H1 (cell line): ENCODE measurements at regions not wholly inside any gene's neighbourhood (a gene's known extent, or its start where the extent isn't known, plus 50 kb on each side); places are given as distances from the start of the nearest gene placed in this dataset.

Experiments
- CTCF ChIA-PET: fragments of 300-600 bp; sonication (Branson Sonifier 250); formaldehyde crosslinking; loops from one replicate; lab custom pipeline; 2021; ENCODE audit not compliant: partially characterized antibody; lab: Charles Lee
- POLR2A ChIA-PET: fragments of 300-600 bp; sonication (Branson Sonifier 250); formaldehyde crosslinking; loops from one replicate; lab custom pipeline; 2021; ENCODE audit warnings: inconsistent platforms; ENCODE audit not compliant: partially characterized antibody; lab: Charles Lee
- DNase-seq, 2 experiments: peaks; one replicate each; pipeline versions ENCODE4 v3.0.0 to v3.0.0-alpha.2; 2010 to 2022; ENCODE audit warnings: low spot score in 2 of 2, low read depth in 1 of 2, mixed read lengths in 1 of 2
- FAIRE-seq: peaks from 2 replicates; lab custom pipeline; 2011; peaks lifted over from hg19 to GRCh38; lab: Jason Lieb, UNC
- H2AFZ ChIP-seq: 2 replicates; pipeline ENCODE4 v1.8.1; 2012; ENCODE audit warnings: low read length, inconsistent platforms
- H2AK5ac ChIP-seq: 2 replicates; pipeline ENCODE4 v1.6.1; 2013; ENCODE audit warnings: low read depth, low read length
- H2BK120ac ChIP-seq: replicated peaks from 2 replicates; pipeline ENCODE3; 2013; ENCODE audit warnings: low read depth, low read length, inconsistent platforms
- H2BK12ac ChIP-seq: 2 replicates; pipeline ENCODE4 v1.6.1; 2013; ENCODE audit warnings: low read depth, low read length
- H2BK15ac ChIP-seq: 2 replicates; pipeline ENCODE4 v1.6.1; 2013; ENCODE audit warnings: low read length
- H2BK20ac ChIP-seq: 2 replicates; pipeline ENCODE4 v1.6.1; 2013; ENCODE audit warnings: low read length
- H2BK5ac ChIP-seq: 2 replicates; pipeline ENCODE4 v1.6.1; 2013; ENCODE audit warnings: low read depth, low read length
- H3K14ac ChIP-seq: 2 replicates; pipeline ENCODE4 v1.6.1; 2013; ENCODE audit warnings: inconsistent platforms; ENCODE audit not compliant: insufficient read length
- H3K18ac ChIP-seq: 2 replicates; pipeline ENCODE4 v1.6.1; 2013; ENCODE audit warnings: low read length; ENCODE audit errors: extremely low read depth
- H3K23ac ChIP-seq: 2 replicates; pipeline ENCODE4 v1.6.1; 2013; ENCODE audit warnings: inconsistent platforms; ENCODE audit not compliant: insufficient read length
- H3K23me2 ChIP-seq: 2 replicates; pipeline ENCODE4 v1.6.1; 2013; ENCODE audit warnings: low read depth, low read length
- H3K27ac ChIP-seq: 2 replicates; pipeline ENCODE4 v1.6.1; 2011; ENCODE audit warnings: low read depth, low read length, inconsistent platforms
- H3K27me3 ChIP-seq, 4 experiments: replicated peaks in 1 of 4; 1 replicate in 1 of 4; 2 replicates in 3 of 4; pipeline versions ENCODE4 v1.6.1 to v1.8.1; 2011 to 2013; ENCODE audit warnings: low read length in 3 of 4, mild to moderate bottlenecking in 3 of 4, inconsistent platforms in 2 of 4, mixed read lengths in 2 of 4, moderate library complexity in 1 of 4; ENCODE audit not compliant: control insufficient read depth in 3 of 4, insufficient read depth in 3 of 4; ENCODE audit errors: extremely low read depth in 1 of 4
- H3K36me3 ChIP-seq, 4 experiments: 2 replicates each; pipeline versions ENCODE4 v1.6.1 to v1.8.1; 2011 to 2013; ENCODE audit warnings: mild to moderate bottlenecking in 4 of 4, low read length in 3 of 4, moderate library complexity in 2 of 4, control low read depth in 1 of 4, inconsistent platforms in 1 of 4; ENCODE audit not compliant: insufficient read depth in 4 of 4, control insufficient read depth in 2 of 4
- H3K4ac ChIP-seq: replicated peaks from 2 replicates; pipeline ENCODE3; 2013; ENCODE audit warnings: low read length, low read depth, mixed read lengths, inconsistent platforms; ENCODE audit not compliant: insufficient read length
- H3K4me1 ChIP-seq, 4 experiments: replicated peaks in 1 of 4; 1 replicate in 1 of 4; 2 replicates in 3 of 4; pipeline versions ENCODE4 v1.6.1 to v1.8.1; 2011 to 2013; ENCODE audit warnings: low read length in 3 of 4, inconsistent platforms in 2 of 4, mixed read lengths in 1 of 4; ENCODE audit not compliant: insufficient read depth in 4 of 4, control insufficient read depth in 3 of 4
- H3K4me2 ChIP-seq, 2 experiments: 2 replicates each; pipeline versions ENCODE4 v1.6.1 to v1.8.1; 2011 to 2013; ENCODE audit warnings: low read depth in 2 of 2, low read length in 2 of 2, control low read depth in 1 of 2, inconsistent platforms in 1 of 2, mild to moderate bottlenecking in 1 of 2; ENCODE audit not compliant: insufficient read depth in 1 of 2
- H3K4me3 ChIP-seq, 4 experiments: fragments of 200-600, 300-600 bp in 1 of 4; sonication (generic), shearing (Covaris generic), sonication (Bioruptor Twin) in 1 of 4; 2 replicates each; pipeline versions ENCODE4 v1.5.1 to v1.8.1; 2011 to 2016; ENCODE audit warnings: low read length in 4 of 4, low read depth in 3 of 4, control low read depth in 2 of 4, inconsistent platforms in 2 of 4, mild to moderate bottlenecking in 2 of 4, mixed read lengths in 1 of 4, moderate library complexity in 1 of 4; ENCODE audit not compliant: insufficient read depth in 2 of 4; ENCODE audit errors: extremely low read depth in 1 of 4
- H3K56ac ChIP-seq: replicated peaks from 2 replicates; pipeline ENCODE3; 2013; ENCODE audit warnings: low read depth, mild to moderate bottlenecking, mixed read lengths, low read length, inconsistent platforms; ENCODE audit not compliant: insufficient read length
- H3K79me1 ChIP-seq: 2 replicates; pipeline ENCODE4 v1.6.1; 2013; ENCODE audit warnings: low read depth, low read length, control low read depth
- H3K79me2 ChIP-seq, 2 experiments: 2 replicates each; pipeline versions ENCODE4 v1.6.1 to v1.8.1; 2012 to 2013; ENCODE audit warnings: low read length in 2 of 2, mild to moderate bottlenecking in 2 of 2, inconsistent platforms in 1 of 2; ENCODE audit not compliant: insufficient read depth in 2 of 2, control insufficient read depth in 1 of 2
- H3K9ac ChIP-seq, 4 experiments: replicated peaks in 1 of 4; 1 replicate in 1 of 4; 2 replicates in 3 of 4; pipeline versions ENCODE4 v1.6.1 to v1.8.1; 2011 to 2013; ENCODE audit warnings: low read depth in 3 of 4, low read length in 3 of 4, control low read depth in 2 of 4, mild to moderate bottlenecking in 2 of 4, moderate library complexity in 2 of 4, inconsistent platforms in 1 of 4; ENCODE audit errors: extremely low read depth in 1 of 4
- H3K9me3 ChIP-seq, 2 experiments: 2 replicates each; pipeline versions ENCODE4 v1.6.1 to v1.8.1; 2012 to 2013; ENCODE audit warnings: mild to moderate bottlenecking in 2 of 2, moderate library complexity in 2 of 2, control low read depth in 1 of 2, inconsistent platforms in 1 of 2, low read depth in 1 of 2, low read length in 1 of 2, mixed read lengths in 1 of 2; ENCODE audit not compliant: insufficient read depth in 2 of 2
- H4K20me1 ChIP-seq, 2 experiments: replicated peaks in 1 of 2; 2 replicates each; pipeline versions ENCODE3 to v1.8.1; 2011 to 2013; ENCODE audit warnings: inconsistent platforms in 2 of 2, low read length in 2 of 2, mild to moderate bottlenecking in 1 of 2; ENCODE audit not compliant: insufficient read depth in 2 of 2, control insufficient read depth in 1 of 2
- H4K5ac ChIP-seq: 2 replicates; pipeline ENCODE4 v1.6.1; 2013; ENCODE audit warnings: low read length, low read depth, mixed read lengths, inconsistent platforms; ENCODE audit not compliant: insufficient read length
- H4K8ac ChIP-seq: 2 replicates; pipeline ENCODE4 v1.8.0; 2013; ENCODE audit warnings: mild to moderate bottlenecking, moderate library complexity, low read length, inconsistent platforms; ENCODE audit not compliant: insufficient read depth; ENCODE audit errors: extremely low read depth
- H4K91ac ChIP-seq: replicated peaks from 2 replicates; pipeline ENCODE3; 2013; ENCODE audit warnings: low read length, mixed read lengths, inconsistent platforms; ENCODE audit not compliant: insufficient read length
- ASH2L ChIP-seq: fragments of 200-600, 300-600 bp; sonication (generic); IDR thresholded peaks from one replicate; pipeline ENCODE4 v1.7.1; 2017; ENCODE audit warnings: low read length
- BRCA1 ChIP-seq: IDR thresholded peaks from 2 replicates; pipeline ENCODE4 v1.6.1; 2012; ENCODE audit warnings: low read depth, low read length, improper control_type of control experiment
- CHD1 ChIP-seq: IDR thresholded peaks from 2 replicates; pipeline ENCODE4 v1.6.1; 2012; ENCODE audit warnings: low read depth, low read length, improper control_type of control experiment
- CHD2 ChIP-seq: IDR thresholded peaks from 2 replicates; pipeline ENCODE4 v1.6.1; 2012; ENCODE audit warnings: low read length, improper control_type of control experiment
- CTBP2 ChIP-seq: IDR thresholded peaks from 2 replicates; pipeline ENCODE4 v1.7.0; 2011; ENCODE audit warnings: borderline replicate concordance, mild to moderate bottlenecking, moderate library complexity, mixed read lengths, low read length; ENCODE audit not compliant: insufficient read depth, insufficient read length
- GTF2F1 ChIP-seq: IDR thresholded peaks from 2 replicates; pipeline ENCODE4 v1.6.1; 2012; ENCODE audit warnings: low read depth, low read length, improper control_type of control experiment, borderline replicate concordance
- POLR2AphosphoS5 ChIP-seq: IDR thresholded peaks from 2 replicates; pipeline ENCODE4 v1.6.1; 2011; ENCODE audit warnings: low read depth, low read length
- POU5F1 ChIP-seq: IDR thresholded peaks from 2 replicates; pipeline ENCODE4 v1.6.1; 2011; ENCODE audit warnings: low read depth, mild to moderate bottlenecking, low read length, moderate library complexity
- RAD21 ChIP-seq, 2 experiments: IDR thresholded peaks in 1 of 2; conservative IDR thresholded peaks in 1 of 2; 2 replicates each; pipeline ENCODE4 v1.6.1; 2011; ENCODE audit warnings: low read depth in 2 of 2, low read length in 2 of 2, improper control_type of control experiment in 1 of 2, inconsistent platforms in 1 of 2, mild to moderate bottlenecking in 1 of 2, moderate library complexity in 1 of 2
- RBBP5 ChIP-seq: IDR thresholded peaks from 2 replicates; pipeline ENCODE4 v1.7.1; 2012; ENCODE audit warnings: low read depth, mild to moderate bottlenecking, inconsistent platforms, low read length, moderate library complexity, borderline replicate concordance
- SP1 ChIP-seq: IDR thresholded peaks from 2 replicates; pipeline ENCODE4 v1.6.1; 2011; ENCODE audit warnings: low read depth, low read length
- TEAD4 ChIP-seq: IDR thresholded peaks from 2 replicates; pipeline ENCODE4 v1.6.1; 2012; ENCODE audit warnings: low read depth, low read length, inconsistent platforms, mixed read lengths
- ZNF274 ChIP-seq: IDR thresholded peaks from 2 replicates; pipeline ENCODE4 v1.7.0; 2012; ENCODE audit warnings: low read length, borderline replicate concordance; ENCODE audit errors: extremely low read depth
- WGBS, 2 experiments: shearing (Covaris generic) in 1 of 2; methylation state at CpG; one replicate each; pipeline versions ENCODE4 v1.1.6 to v1.1.7; 2013 to 2015; ENCODE audit warnings: low lambda C conversion rate in 2 of 2, mixed read lengths in 2 of 2, inconsistent platforms in 1 of 2, low coverage in 1 of 2, missing lambda C conversion rate in 1 of 2; ENCODE audit not compliant: insufficient replicate concordance in 2 of 2, insufficient coverage in 1 of 2, insufficient read length in 1 of 2; ENCODE audit errors: extremely low coverage in 1 of 2, missing lambda C conversion rate in 1 of 2; 5-methylcytosine and 5-hydroxymethylcytosine counted together
- TF ChIP-seq, protein P1 (sequence below): IDR thresholded peaks from 2 replicates; pipeline ENCODE4 v1.6.1; 2012; ENCODE audit warnings: inconsistent platforms

DNA sequence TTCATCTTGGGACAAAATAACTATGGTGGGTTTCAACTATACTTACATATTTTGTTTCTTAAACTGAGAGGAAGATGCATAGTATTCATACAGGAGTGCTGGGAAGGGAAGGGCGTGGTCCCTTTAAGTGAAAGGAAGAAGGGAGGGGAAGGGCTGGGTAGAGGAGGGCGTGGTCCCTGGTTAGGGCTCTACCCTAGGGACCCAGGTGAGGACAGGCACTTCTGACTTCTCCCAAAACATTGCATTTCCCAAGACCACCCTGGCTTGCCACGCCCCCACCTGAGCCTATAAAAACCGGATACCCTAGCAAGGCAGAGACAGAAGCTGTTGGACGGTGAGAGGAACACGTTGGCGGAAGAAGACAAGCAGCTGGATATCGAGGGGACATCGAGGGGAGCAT, 157.6 kb upstream of the PLXNA4 start:
- H4K91ac ChIP-seq = no peak overlapping the region
- H3K36me3 ChIP-seq = no peaks in the 10 kb centered on the region
- no peak overlapping the region for H3K56ac ChIP-seq
- no peak overlapping the region for H2BK5ac ChIP-seq
- ChIA-PET POLR2A (interaction anchor here (0.8 kb wide), 1 partner anchor 156 kb away, joined by 3 read pairs; no protein-coding TSS in a partner anchor), CTCF (interaction anchor here (0.5 to 1.4 kb wide), 5 partner anchors 12 to 1234 kb away, joined by 3 to 11 read pairs (median 4); no protein-coding TSS in a partner anchor)
- H3K23ac ChIP-seq = no peak overlapping the region
- H3K79me2 ChIP-seq = no peaks in the 10 kb centered on the region
- no peak overlapping the region for H3K27ac ChIP-seq
- no peak overlapping the region for H3K4me3 ChIP-seq
- no peaks in the 10 kb centered on the region for H4K20me1 ChIP-seq
- WGBS, 2 experiments = 73% methylated on average over 8 of the region's 9 CpGs; no CpG with 5 or more reads in 1 of the 2 experiments
- no peaks in the 10 kb centered on the region for H3K9me3 ChIP-seq
- TF ChIP-seq RBBP5 (no peak), POLR2AphosphoS5 (no peak), TEAD4 (no peak), ZNF274 (no peak), GTF2F1 (no peak), BRCA1 (no peak), POU5F1 (no peak), CTBP2 (no peak), CHD1 (no peak), RAD21 (IDR thresholded peaks at IDR 0.05 in 1 of 2, conservative IDR thresholded peaks at IDR 0.05 in 1 of 2; ENCODE audit: low read depth in 2 of 2, low read length in 2 of 2) (no peak), SP1 (no peak), ASH2L (no peak), CHD2 (no peak)
- TF ChIP-seq, protein P1, sequence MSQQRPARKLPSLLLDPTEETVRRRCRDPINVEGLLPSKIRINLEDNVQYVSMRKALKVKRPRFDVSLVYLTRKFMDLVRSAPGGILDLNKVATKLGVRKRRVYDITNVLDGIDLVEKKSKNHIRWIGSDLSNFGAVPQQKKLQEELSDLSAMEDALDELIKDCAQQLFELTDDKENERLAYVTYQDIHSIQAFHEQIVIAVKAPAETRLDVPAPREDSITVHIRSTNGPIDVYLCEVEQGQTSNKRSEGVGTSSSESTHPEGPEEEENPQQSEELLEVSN = no peak
- H2BK12ac ChIP-seq = no peak overlapping the region
- H3K79me1 ChIP-seq = no peaks in the 10 kb centered on the region
- no peaks in the 10 kb centered on the region for H3K4me1 ChIP-seq
- H3K14ac ChIP-seq = no peak overlapping the region
- H3K4ac ChIP-seq = no peak overlapping the region
- H2BK15ac ChIP-seq = no peak overlapping the region
- H4K8ac ChIP-seq = no peak overlapping the region
- H3K4me2 ChIP-seq = no peak overlapping the region
- H3K18ac ChIP-seq = no peak overlapping the region
- H3K9ac ChIP-seq = no peak overlapping the region
- no peak overlapping the region for H2AFZ ChIP-seq
- H4K5ac ChIP-seq = no peak overlapping the region
- no peak for DNase-seq
- no peak overlapping the region for H2AK5ac ChIP-seq
- no peak for FAIRE-seq
- H2BK120ac ChIP-seq = no peak overlapping the region
- H3K23me2 ChIP-seq = no peaks in the 10 kb centered on the region
- no peak overlapping the region for H2BK20ac ChIP-seq
- H3K27me3 ChIP-seq = no peaks in the 10 kb centered on the region; a peak in 1 of 7 replicates
